Stimulated activated CD8-positive, alpha-beta memory T cell treated with anti-CD3 and anti-CD28 coated beads, Interleukin-7, amount 100 ng/mL, for 48 hours (primary cell): ENCODE measurements at regions not wholly inside any gene's neighbourhood (a gene's known extent, or its start where the extent isn't known, plus 50 kb on each side); places are given as distances from the start of the nearest gene placed in this dataset.

Experiments
- DNase-seq, 2 donors: peaks; one replicate each; pipeline ENCODE4 v3.0.0-alpha.2; 2020; ENCODE audit warnings: low read depth in 1 of 2; ENCODE audit errors: extremely low read depth in 1 of 2

- no peak for DNase-seq
Measured at GRCh38 chr10:107807836-107808235, 643.3 kb upstream of the SORCS1 start.

DNA sequence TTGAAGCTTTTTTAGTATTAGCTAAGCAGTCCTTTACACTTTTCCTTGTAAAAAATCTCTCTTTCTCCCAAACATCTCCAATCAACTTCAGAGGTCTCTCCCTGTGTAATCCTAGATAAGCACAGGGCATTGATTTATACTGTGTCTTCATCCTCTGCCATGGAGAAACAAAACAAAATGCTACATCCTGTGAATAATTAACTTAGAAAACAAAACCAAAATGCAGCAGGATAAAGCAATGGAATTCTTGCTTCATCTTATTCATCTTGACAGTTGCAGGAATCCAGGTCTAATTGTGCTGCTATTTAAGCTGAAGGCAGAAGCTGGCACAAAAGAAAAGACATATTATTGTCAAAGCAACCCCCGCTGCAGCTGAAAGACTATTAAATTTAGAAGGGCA, 641.5 kb upstream of the SORCS1 start:
- no peak for DNase-seq

- no peak for DNase-seq
Measured at GRCh38 chr10:107803546-107803945, 639.0 kb upstream of the SORCS1 start.

DNA sequence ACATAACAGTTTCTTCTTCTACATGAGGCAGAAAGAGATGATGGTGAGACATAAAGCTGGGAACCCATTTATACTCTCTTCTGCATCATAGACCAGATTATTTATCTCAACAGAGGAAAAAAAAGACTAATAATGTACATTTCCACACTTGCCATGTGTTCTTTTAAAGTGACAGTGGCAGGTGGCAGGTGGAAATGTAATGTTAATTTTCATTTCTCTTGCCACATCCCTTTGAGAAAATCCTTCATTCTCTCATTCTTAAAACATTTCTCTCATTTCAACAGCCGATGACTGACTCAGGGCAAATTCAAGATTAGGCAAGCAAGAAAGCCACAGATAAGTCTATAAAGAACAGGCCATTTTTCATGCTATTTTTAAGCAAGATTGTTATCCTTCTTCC, 635.6 kb upstream of the SORCS1 start:
- DNase-seq: no peak

- DNase-seq: no peak
Measured at GRCh38 chr10:107790271-107790670, 625.8 kb upstream of the SORCS1 start.

DNA sequence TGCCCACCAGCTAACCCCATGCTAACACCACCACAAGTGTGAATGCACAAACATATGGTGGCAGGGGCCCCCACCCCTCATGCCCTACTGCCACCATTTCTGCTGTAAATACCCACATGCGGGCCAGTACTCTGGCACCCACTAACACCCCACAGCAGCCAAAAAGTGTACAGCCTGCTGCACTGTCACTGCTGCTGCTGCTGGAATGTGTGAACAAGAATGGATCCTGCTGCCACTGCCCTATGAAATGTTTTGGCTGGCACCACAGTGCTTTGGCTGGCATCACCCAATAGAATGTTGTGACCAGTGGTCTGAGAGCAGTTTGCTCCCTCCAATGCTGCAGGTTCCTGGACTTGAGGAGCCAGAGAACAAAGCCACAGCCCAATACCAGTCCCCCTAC, 606.6 kb upstream of the SORCS1 start:
- no peak for DNase-seq

- no peak for DNase-seq
Measured at GRCh38 chr10:107767185-107767584, 602.7 kb upstream of the SORCS1 start.

DNA sequence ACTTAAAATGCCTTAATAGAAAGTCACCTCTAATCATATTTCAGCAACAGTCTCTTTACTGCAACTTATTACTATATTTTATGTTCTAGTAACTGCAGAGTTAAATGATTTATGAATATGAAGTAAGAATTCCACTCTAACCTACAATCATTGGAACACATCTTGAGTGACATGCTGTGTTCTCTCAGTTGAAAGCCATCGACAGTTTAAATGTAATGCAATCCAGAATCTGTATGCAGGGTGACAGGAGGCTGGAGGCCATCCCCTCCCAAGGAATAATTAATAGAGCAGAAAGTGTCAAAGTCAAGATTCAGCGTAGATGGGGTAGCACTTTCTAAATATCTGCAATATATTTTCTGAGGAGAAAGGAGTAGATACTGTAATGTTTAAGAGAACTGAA, 590.3 kb upstream of the SORCS1 start:
- no peak for DNase-seq

DNA sequence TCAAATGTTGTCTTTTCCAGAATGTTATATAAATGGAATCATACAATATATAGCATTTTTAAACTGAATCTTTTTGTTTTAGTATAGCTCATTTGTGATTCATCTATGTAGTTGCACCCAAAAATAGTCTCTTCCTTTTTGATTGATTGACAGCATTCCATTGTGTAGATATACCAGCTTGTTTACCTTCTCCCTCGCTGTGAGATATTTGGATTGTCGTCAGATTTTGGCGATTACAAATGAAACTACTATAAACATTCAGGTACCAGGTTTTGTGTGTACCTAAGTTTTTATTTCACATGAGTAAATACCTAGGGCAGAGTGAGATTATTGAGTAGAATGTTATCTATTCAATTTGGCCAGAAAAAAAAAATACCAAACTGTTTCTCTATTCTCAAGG, 584.7 kb upstream of the SORCS1 start:
- DNase-seq: no peak

DNA sequence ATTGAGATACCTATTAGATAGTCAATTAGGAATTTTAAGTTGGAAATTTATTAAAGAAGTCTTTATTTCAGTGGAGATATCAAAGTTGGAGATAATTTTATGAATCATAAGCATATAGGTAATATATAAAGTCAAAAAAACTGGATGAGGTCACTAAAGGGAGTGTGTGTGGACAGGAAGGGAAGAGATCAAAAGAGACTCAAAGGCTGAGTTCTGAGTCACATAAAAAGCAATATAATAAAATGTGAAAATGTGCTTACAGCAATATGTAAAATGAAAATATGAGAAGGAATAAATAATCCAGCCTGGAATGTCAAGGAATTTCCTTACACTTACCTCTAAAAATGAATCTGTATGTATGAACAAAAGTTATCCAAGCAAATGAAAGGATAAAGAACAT, 583.3 kb upstream of the SORCS1 start:
- no peak for DNase-seq

- DNase-seq: no peak
Measured at GRCh38 chr10:107741971-107742370, 577.5 kb upstream of the SORCS1 start.

DNA sequence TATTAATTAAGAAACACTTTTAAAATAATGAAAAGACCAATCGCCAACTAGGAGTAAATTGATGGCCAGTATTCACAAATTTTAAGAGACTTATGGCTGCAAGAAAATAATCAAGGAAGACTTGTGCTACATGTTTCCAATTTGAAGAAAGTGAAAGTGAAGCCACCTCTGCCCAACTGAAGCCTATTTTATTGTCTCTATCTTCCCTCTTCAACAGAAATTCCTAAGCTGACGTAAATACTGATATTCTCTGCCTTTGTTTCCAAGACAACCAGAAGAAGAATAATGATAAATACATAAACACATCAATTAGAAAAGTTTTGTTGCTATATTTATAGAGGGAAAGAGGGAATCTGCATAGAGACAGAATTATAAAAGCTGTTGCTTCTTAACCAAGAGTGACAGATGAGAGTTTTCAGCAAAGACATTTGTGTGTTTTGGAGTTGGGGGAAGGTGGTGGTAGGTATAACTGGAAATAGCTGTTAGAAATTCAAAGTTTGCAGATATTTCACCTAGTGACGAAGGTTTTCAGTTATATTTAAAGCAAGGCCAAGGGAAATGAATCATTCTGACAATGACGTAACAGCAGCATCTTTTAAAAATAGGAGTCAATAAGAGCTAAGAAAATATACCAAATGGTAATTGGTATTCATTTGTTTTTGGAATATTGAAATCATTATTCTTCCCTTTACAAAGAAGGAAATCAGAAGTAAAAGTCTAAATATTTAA, 576.6 kb upstream of the SORCS1 start:
- DNase-seq: no peak

DNA sequence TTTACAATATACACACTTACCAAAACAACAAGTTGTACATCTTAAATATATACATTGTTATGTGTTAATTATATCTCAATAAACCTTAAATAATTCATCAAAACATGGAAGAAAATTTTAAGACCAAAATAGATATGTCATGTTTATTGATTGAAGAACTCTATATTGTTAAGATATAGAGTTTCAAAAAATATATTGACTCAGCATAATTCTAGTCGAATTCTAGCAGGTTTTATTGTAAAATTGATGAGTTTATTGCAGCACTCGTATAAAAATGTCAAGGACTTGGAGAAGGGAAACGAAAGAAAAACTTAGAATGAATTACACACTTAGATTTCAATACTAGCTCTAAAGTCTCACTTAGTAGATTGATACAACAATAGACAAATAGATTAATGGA, 575.4 kb upstream of the SORCS1 start:
- no peak for DNase-seq

- DNase-seq: no peak
Measured at GRCh38 chr10:107733328-107734130, 569.0 kb upstream of the SORCS1 start.

GRCh38 chr10:107732045-107732444, 567.5 kb upstream of the SORCS1 start:
- no peak for DNase-seq

DNA sequence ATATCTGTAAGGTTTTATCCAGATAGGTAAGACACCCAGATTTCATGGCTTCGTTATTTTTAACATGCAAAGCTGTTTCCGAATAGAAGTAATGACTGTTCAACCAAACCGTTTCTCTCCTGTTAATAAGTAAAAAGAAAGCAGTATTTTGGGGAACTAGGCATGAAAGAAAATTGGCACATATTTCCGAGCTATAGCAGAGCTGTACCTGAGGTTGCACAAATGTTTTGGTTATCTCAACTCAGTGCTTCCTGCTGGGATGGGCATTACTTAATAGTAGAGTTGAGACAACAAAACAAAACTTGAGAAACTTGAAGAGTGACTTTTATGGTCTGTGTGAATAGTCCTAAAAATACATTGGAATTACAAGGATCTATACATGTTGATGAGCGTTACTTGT, 564.3 kb upstream of the SORCS1 start:
- no peak for DNase-seq

DNA sequence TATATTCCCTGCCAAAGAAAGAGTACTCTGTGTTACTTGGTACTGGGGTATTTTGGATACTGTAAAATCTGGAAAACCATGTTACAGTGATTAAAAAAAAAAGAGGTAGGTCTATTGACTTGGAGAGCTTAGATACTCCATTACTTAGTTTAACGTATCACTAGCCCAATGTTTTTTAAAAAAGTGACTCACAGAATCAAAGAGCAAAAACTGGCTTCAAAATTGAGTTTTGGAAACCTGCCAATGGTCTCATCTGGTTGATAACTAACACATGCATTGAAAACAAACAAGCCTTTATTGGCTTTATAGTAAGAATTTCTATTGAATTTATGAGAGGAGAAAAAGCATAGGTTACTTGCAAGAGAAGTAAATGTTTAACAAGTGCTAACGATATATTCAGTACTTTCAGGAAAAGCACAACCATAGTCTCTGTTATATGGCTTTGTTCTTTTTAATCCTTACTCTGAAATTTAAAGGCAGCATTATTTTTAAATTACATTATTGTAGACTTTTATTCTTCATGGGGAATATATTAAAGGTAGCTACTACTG, 563.3 kb upstream of the SORCS1 start:
- DNase-seq: no peak

DNA sequence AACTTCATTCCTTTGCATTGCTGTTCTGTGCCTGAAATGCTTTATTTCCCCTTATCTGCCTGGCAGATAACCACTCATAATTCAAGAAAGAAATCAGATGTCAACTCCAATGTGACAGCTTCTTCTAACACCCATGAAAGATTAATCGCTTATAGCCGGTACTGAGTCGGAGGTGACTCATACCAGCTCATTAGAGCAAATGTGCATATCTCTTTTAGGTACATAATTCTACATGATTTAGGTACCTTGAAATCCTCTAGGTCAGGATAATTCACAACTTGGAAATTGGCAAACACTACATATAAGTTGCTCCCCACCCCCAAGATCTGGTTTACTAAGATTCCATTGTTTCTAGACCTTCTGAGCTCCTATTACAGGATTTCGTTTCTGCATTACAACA, 554.4 kb upstream of the SORCS1 start:
- no peak for DNase-seq

DNA sequence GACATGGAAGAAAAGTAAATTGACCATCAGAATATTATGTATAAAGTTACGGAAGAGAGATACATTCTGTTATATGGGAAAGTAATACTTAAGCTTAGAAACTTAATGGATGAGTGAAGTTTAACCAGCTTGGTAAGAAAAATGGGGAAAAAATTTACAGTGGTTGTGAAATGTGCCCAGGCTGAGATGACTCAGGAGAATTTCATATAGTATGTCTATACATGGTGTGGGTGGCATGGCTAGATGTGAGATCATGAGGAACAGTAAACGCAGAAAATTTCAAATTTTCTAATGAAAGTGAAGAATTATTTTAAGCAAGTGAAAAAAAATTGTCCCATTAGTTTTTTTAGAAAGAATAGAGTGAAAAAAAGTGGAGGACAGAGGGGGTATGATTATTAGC, 552.5 kb upstream of the SORCS1 start:
- no peak for DNase-seq

GRCh38 chr10:107715565-107715964, 551.1 kb upstream of the SORCS1 start:
- no peak for DNase-seq

- DNase-seq: no peak
Measured at GRCh38 chr10:107708981-107709380, 544.5 kb upstream of the SORCS1 start.

DNA sequence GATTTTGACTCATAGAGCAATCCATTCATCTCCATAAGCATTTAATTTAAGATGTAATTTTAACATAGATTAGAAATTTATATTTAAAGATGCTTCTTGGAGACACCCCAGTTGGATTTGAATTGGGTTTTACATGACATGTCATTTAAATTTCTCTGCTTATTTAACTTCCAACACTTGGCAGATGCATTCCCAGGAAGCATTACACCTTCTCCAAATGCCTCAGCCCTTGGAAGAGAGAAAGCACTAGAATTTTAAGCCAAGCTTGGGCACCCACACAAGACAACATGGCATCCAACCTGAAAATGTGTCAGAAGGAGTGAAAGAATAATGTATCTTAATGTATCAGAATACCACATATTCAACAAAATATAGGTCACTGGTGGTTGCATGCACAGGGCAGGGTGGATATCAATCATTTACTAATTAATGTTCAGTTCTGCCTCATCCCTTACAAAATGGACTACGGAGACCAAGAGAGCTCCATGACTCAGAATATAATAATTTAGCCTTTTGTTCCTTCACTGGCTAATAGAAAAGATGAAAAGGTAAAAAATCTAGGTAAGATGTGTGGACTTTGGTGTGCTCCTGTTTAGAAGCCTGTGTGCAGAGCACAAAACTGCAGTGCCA, 541.7 kb upstream of the SORCS1 start:
- DNase-seq: no peak
